NCI-H128 (cell line): ENCODE measurements at regions not wholly inside any gene's neighbourhood (a gene's known extent, or its start where the extent isn't known, plus 50 kb on each side); places are given as distances from the start of the nearest gene placed in this dataset.
"Not testable (repeated sequence)": the region's sequence is repeated elsewhere in the genome, so short reads cannot be mapped to it uniquely, and the experiment has no call there.

Experiments used
- DNase-seq: peaks from one replicate; lab custom pipeline; 2025; ENCODE audit not compliant: unreplicated experiment; lab: John Stamatoyannopoulos, UW

- not testable (repeated sequence) for DNase-seq
Measured at GRCh38 chr6:147651-148050, 144.6 kb upstream of the DUSP22 start.

GRCh38 chr6:148051-148984 lies 144.0 kb upstream of the DUSP22 start:
- DNase-seq: not testable (repeated sequence)

- not testable (repeated sequence) for DNase-seq
Measured at GRCh38 chr6:150147-150546, 142.1 kb upstream of the DUSP22 start.

GRCh38 chr6:152436-152835 lies 139.9 kb upstream of the DUSP22 start:
- DNase-seq: not testable (repeated sequence)

GRCh38 chr6:153026-153425 lies 139.3 kb upstream of the DUSP22 start:
- DNase-seq: not testable (repeated sequence)

GRCh38 chr6:153867-154266 lies 138.4 kb upstream of the DUSP22 start:
- DNase-seq: not testable (repeated sequence)

GRCh38 chr6:154321-155092 lies 137.8 kb upstream of the DUSP22 start:
- DNase-seq: not testable (repeated sequence)

GRCh38 chr6:156010-156409 lies 136.3 kb upstream of the DUSP22 start:
- no peak for DNase-seq

GRCh38 chr6:156441-157140 lies 135.7 kb upstream of the DUSP22 start:
- DNase-seq: not testable (repeated sequence)

GRCh38 chr6:157176-157575 lies 135.1 kb upstream of the DUSP22 start:
- not testable (repeated sequence) for DNase-seq

GRCh38 chr6:161657-162056 lies 130.6 kb upstream of the DUSP22 start:
- DNase-seq: not testable (repeated sequence)

GRCh38 chr6:164720-165119 lies 127.6 kb upstream of the DUSP22 start:
- no peak for DNase-seq

GRCh38 chr6:165263-165662 lies 127.0 kb upstream of the DUSP22 start:
- no peak for DNase-seq

GRCh38 chr6:165906-166305 lies 126.4 kb upstream of the DUSP22 start:
- no peak for DNase-seq

- DNase-seq: no peak
Measured at GRCh38 chr6:168865-169455, 123.3 kb upstream of the DUSP22 start.

- DNase-seq: no peak
Measured at GRCh38 chr6:174036-174435, 118.3 kb upstream of the DUSP22 start.

- no peak for DNase-seq
Measured at GRCh38 chr6:175680-176079, 116.6 kb upstream of the DUSP22 start.

- DNase-seq: no peak
Measured at GRCh38 chr6:176766-177165, 115.5 kb upstream of the DUSP22 start.

- DNase-seq: no peak
Measured at GRCh38 chr6:178119-178518, 114.2 kb upstream of the DUSP22 start.

- DNase-seq: not testable (repeated sequence)
Measured at GRCh38 chr6:178929-179328, 113.4 kb upstream of the DUSP22 start.
